Endothelial cell of hepatic sinusoid (primary cell): ENCODE measurements at regions not wholly inside any gene's neighbourhood (a gene's known extent, or its start where the extent isn't known, plus 50 kb on each side); places are given as distances from the start of the nearest gene placed in this dataset.
"Not testable (repeated sequence)": the region's sequence is repeated elsewhere in the genome, so short reads cannot be mapped to it uniquely, and the experiment has no call there.

Experiments used
- in situ Hi-C: cut with HindIII; loops from 2 replicates; pipeline ENCODE4 v1.10.0; 2017; ENCODE audit warnings: low sequenced_read_pairs

- in situ Hi-C loops, result loop anchor here (5.0 kb wide), 1 partner anchor 65 kb away; no protein-coding TSS in a partner anchor
Observed at GRCh38 chr21:34217263-34217662, 143.9 kb downstream of the MRPS6 start.

GRCh38 chr21:34219334-34220060, 144.3 kb upstream of the KCNE2 start:
- in situ Hi-C loops, result loop anchor here (5.0 kb wide), 1 partner anchor 67 kb away; no protein-coding TSS in a partner anchor

- in situ Hi-C loops, result no loop called here
Observed at GRCh38 chr21:34220556-34221195, 143.1 kb upstream of the KCNE2 start.

GRCh38 chr21:34221331-34222030, 142.3 kb upstream of the KCNE2 start:
- in situ Hi-C loops, result no loop called here

- in situ Hi-C loops, result no loop called here
Observed at GRCh38 chr21:34222031-34222335, 141.8 kb upstream of the KCNE2 start.

- in situ Hi-C loops, result no loop called here
Observed at GRCh38 chr21:34223376-34223775, 140.4 kb upstream of the KCNE2 start.

GRCh38 chr21:34227386-34227852, 136.4 kb upstream of the KCNE2 start:
- in situ Hi-C loops, result no loop called here

GRCh38 chr21:34228792-34229191, 135.0 kb upstream of the KCNE2 start:
- in situ Hi-C loops, result no loop called here

- in situ Hi-C loops, result no loop called here
Observed at GRCh38 chr21:34229353-34229752, 134.5 kb upstream of the KCNE2 start.

- in situ Hi-C loops, result not testable (repeated sequence)
Observed at GRCh38 chr21:34233741-34234140, 130.1 kb upstream of the KCNE2 start.

GRCh38 chr21:34235514-34235913, 128.3 kb upstream of the KCNE2 start:
- in situ Hi-C loops, result no loop called here

- in situ Hi-C loops, result no loop called here
Observed at GRCh38 chr21:34242973-34243372, 120.8 kb upstream of the KCNE2 start.

- in situ Hi-C loops, result no loop called here
Observed at GRCh38 chr21:34243562-34243961, 120.2 kb upstream of the KCNE2 start.

GRCh38 chr21:34252751-34253150, 111.1 kb upstream of the KCNE2 start:
- in situ Hi-C loops, result no loop called here

- in situ Hi-C loops, result no loop called here
Observed at GRCh38 chr21:34255073-34255472, 108.7 kb upstream of the KCNE2 start.

GRCh38 chr21:34260277-34261008, 103.4 kb upstream of the KCNE2 start:
- in situ Hi-C loops, result no loop called here

- in situ Hi-C loops, result no loop called here
Observed at GRCh38 chr21:34261841-34262468, 101.9 kb upstream of the KCNE2 start.

- in situ Hi-C loops, result no loop called here
Observed at GRCh38 chr21:34262469-34262845, 101.3 kb upstream of the KCNE2 start.

- in situ Hi-C loops, result no loop called here
Observed at GRCh38 chr21:34263629-34264028, 100.2 kb upstream of the KCNE2 start.

GRCh38 chr21:34266351-34266750, 97.5 kb upstream of the KCNE2 start:
- in situ Hi-C loops, result no loop called here

GRCh38 chr21:34268493-34268892, 95.3 kb upstream of the KCNE2 start:
- in situ Hi-C loops, result no loop called here
